GM23338 (cell line): ENCODE measurements at regions not wholly inside any gene's neighbourhood (a gene's known extent, or its start where the extent isn't known, plus 50 kb on each side); places are given as distances from the start of the nearest gene placed in this dataset.

Source experiments
- CREB1 ChIP-seq: fragments of 250-450 bp; sonication (Bioruptor Pico); IDR thresholded peaks from 2 replicates; pipeline ENCODE4 v1.5.0; 2020; ENCODE audit warnings: low read depth, mild to moderate bottlenecking, moderate library complexity
- CTCF ChIP-seq, 2 experiments: fragments of 200-600 bp in 1 of 2; sonication (generic) in 1 of 2; conservative IDR thresholded peaks; 2 replicates each; pipeline versions ENCODE4 v1.5.1 to v1.6.1; 2016 to 2017; ENCODE audit warnings: antibody characterized with exemption in 2 of 2, low read depth in 2 of 2, mild to moderate bottlenecking in 2 of 2, moderate library complexity in 1 of 2
- EZH2 ChIP-seq: fragments of 200-600 bp; sonication (generic); IDR thresholded peaks from one replicate; pipeline ENCODE4 v1.8.0; 2017; ENCODE audit warnings: antibody characterized with exemption, mild to moderate bottlenecking, low read depth; ENCODE audit not compliant: unreplicated experiment
- EZH2phosphoT487 ChIP-seq: fragments of 200-600 bp; sonication (generic); IDR thresholded peaks from one replicate; pipeline ENCODE4 v1.8.1; 2018; ENCODE audit warnings: antibody characterized with exemption; ENCODE audit not compliant: unreplicated experiment
- POLR2AphosphoS5 ChIP-seq: IDR thresholded peaks from 2 replicates; pipeline ENCODE4 v1.6.1; 2016; ENCODE audit warnings: antibody characterized with exemption, low read depth
- STAT1 ChIP-seq: IDR thresholded peaks from one replicate; pipeline ENCODE4 v1.6.1; 2016; ENCODE audit warnings: antibody characterized with exemption; ENCODE audit not compliant: unreplicated experiment
- ZNF331 ChIP-seq: fragments of 250-450 bp; sonication (Bioruptor Pico); IDR thresholded peaks from 2 replicates; pipeline ENCODE4 v1.5.0; 2020; ENCODE audit warnings: low read depth, mild to moderate bottlenecking, moderate library complexity
- TF ChIP-seq, protein P1 (sequence below): IDR thresholded peaks from one replicate; pipeline ENCODE4 v1.6.1; 2018; ENCODE audit warnings: antibody characterized with exemption; ENCODE audit not compliant: unreplicated experiment
- TF ChIP-seq, protein P2 (sequence below): IDR thresholded peaks from 2 replicates; pipeline ENCODE4 v1.6.1; 2016; ENCODE audit warnings: antibody characterized with exemption

DNA sequence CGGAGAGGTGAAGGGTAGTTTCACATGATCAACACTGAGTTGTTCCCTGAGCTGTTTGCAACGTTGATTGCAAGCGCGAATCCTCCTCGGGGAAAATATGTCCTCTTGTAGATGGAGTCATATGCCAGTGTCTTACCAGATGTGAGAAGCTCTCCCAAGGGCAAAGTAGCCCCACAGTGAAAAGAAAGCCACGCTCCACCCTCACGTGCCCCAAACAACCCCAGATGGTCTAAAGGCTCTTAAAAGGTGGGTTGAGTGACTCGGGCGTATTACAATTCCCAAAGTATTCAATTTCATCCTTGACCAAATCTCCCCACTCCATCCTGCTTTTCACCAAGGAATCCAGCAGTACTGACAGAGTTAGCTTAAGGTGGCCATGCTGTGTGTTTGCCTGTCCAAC lies 332.1 kb upstream of the SOX11 start:
- TF ChIP-seq POLR2AphosphoS5 (no peak), CTCF (conservative IDR thresholded peaks at IDR 0.05; ENCODE audit: low read depth in 2 of 2) (no peak), EZH2phosphoT487 (no peak), EZH2 (no peak), ZNF331 (CRISPR knock-in tag) (no peak), STAT1 (no peak), CREB1 (CRISPR knock-in tag) (no peak)
- TF ChIP-seq, protein P1, sequence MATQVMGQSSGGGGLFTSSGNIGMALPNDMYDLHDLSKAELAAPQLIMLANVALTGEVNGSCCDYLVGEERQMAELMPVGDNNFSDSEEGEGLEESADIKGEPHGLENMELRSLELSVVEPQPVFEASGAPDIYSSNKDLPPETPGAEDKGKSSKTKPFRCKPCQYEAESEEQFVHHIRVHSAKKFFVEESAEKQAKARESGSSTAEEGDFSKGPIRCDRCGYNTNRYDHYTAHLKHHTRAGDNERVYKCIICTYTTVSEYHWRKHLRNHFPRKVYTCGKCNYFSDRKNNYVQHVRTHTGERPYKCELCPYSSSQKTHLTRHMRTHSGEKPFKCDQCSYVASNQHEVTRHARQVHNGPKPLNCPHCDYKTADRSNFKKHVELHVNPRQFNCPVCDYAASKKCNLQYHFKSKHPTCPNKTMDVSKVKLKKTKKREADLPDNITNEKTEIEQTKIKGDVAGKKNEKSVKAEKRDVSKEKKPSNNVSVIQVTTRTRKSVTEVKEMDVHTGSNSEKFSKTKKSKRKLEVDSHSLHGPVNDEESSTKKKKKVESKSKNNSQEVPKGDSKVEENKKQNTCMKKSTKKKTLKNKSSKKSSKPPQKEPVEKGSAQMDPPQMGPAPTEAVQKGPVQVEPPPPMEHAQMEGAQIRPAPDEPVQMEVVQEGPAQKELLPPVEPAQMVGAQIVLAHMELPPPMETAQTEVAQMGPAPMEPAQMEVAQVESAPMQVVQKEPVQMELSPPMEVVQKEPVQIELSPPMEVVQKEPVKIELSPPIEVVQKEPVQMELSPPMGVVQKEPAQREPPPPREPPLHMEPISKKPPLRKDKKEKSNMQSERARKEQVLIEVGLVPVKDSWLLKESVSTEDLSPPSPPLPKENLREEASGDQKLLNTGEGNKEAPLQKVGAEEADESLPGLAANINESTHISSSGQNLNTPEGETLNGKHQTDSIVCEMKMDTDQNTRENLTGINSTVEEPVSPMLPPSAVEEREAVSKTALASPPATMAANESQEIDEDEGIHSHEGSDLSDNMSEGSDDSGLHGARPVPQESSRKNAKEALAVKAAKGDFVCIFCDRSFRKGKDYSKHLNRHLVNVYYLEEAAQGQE = no peak
- TF ChIP-seq, protein P2, sequence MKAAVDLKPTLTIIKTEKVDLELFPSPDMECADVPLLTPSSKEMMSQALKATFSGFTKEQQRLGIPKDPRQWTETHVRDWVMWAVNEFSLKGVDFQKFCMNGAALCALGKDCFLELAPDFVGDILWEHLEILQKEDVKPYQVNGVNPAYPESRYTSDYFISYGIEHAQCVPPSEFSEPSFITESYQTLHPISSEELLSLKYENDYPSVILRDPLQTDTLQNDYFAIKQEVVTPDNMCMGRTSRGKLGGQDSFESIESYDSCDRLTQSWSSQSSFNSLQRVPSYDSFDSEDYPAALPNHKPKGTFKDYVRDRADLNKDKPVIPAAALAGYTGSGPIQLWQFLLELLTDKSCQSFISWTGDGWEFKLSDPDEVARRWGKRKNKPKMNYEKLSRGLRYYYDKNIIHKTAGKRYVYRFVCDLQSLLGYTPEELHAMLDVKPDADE = no peak
